SJCRH30 (cell line): ENCODE measurements at regions not wholly inside any gene's neighbourhood (a gene's known extent, or its start where the extent isn't known, plus 50 kb on each side); places are given as distances from the start of the nearest gene placed in this dataset.

ENCODE experiments used
- DNase-seq, 2 experiments: peaks; one replicate each; pipeline ENCODE4 v3.0.0-alpha.2; 2015 to 2020
- H3K27ac ChIP-seq: fragments of 250-450 bp; sonication (Bioruptor Pico); 2 replicates; pipeline ENCODE4 v1.5.1; 2020; ENCODE audit warnings: mild to moderate bottlenecking, moderate library complexity
- H3K27me3 ChIP-seq: fragments of 250-450 bp; sonication (Bioruptor Pico); 2 replicates; pipeline ENCODE4 v1.5.1; 2020; ENCODE audit warnings: mild to moderate bottlenecking, moderate library complexity
- H3K36me3 ChIP-seq: fragments of 250-450 bp; sonication (Bioruptor Pico); 2 replicates; pipeline ENCODE4 v1.5.1; 2020; ENCODE audit warnings: mild to moderate bottlenecking, moderate library complexity
- H3K4me1 ChIP-seq: fragments of 250-450 bp; sonication (Bioruptor Pico); 2 replicates; pipeline ENCODE4 v1.5.1; 2020; ENCODE audit warnings: mild to moderate bottlenecking, moderate library complexity
- H3K4me3 ChIP-seq: fragments of 250-450 bp; sonication (Bioruptor Pico); 2 replicates; pipeline ENCODE4 v1.5.1; 2020; ENCODE audit warnings: mild to moderate bottlenecking, moderate library complexity
- H3K9me3 ChIP-seq: fragments of 250-450 bp; sonication (Bioruptor Pico); replicated peaks from 2 replicates; pipeline ENCODE4 v1.5.1; 2020; ENCODE audit warnings: mild to moderate bottlenecking, moderate library complexity

DNA sequence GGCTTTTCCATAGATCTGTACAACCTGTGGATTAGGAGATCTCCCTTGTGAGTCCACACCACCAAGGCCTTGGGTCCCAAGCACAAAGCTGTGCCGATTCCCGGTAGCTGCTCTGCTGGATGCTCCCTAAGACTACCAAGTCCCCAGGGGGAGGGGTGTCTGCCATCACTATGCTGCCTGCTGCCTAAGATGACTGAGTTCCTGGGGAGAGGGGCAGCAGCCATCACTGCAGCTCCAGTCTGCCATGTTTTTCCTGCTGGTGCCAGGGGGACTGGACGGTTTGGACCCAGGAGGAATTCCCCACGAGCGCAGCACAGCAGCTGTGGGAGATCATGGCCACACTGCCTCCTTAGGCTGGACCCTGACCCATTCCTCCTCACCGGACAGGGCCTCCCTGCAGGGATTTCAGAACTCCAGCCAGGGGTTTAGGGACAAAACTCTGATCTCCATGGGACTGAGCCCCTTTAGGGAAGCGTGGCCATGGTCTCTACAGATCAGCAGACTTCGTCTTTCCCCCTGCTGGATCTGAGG is 1049.8 kb downstream of the SORCS1 start:
- DNase-seq, result no peak
- no peaks in the 10 kb centered on the region for H3K36me3 ChIP-seq
- no peak overlapping the region for H3K27ac ChIP-seq
- no peaks in the 10 kb centered on the region for H3K4me1 ChIP-seq
- H3K4me3 ChIP-seq, result no peak overlapping the region
- no peaks in the 10 kb centered on the region; the same call in 1 of the 2 replicates for H3K9me3 ChIP-seq
- no peaks in the 10 kb centered on the region for H3K27me3 ChIP-seq

DNA sequence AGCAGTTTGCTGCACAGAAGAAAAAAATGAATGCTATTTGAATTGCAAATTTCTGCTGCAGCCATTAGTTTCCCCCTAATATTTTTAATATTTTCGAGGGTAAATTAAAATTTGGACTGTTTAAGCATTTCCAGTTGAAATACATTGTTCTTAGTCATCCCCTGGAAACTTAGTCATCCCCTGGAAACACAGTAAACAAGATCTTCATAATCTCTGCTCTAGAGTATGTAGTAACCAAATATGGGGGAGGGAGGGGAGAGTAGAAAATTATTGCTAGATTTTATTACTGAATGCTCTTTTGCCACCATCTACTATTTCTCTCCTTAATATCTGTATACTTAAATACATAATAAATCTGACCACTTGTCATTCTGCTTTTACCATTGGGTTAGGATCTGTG is 1053.3 kb downstream of the SORCS1 start:
- no peaks in the 10 kb centered on the region for H3K36me3 ChIP-seq
- H3K4me1 ChIP-seq, result no peaks in the 10 kb centered on the region
- DNase-seq, result no peak
- no peak overlapping the region for H3K27ac ChIP-seq
- no peak overlapping the region for H3K4me3 ChIP-seq
- H3K27me3 ChIP-seq, result no peaks in the 10 kb centered on the region
- H3K9me3 ChIP-seq, result no peaks in the 10 kb centered on the region

DNA sequence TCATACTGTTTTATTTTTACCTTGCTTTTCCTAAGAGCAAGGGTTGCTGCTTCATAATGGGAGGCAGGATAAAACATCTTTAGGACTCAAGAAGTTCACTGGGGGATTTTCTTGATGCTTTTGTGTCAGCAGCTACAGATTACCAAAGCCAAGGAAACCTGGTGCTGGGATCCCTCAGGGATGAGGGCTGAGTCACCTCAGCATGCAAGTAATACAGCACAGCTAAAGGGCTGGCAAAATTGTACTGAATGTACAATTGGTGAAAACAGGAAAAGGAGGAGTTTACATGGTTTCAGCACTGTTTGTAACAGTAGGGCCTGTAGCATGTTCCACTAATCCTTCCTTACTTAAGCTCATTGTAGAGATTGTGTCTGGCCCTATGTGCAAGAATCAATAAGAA is 1056.8 kb downstream of the SORCS1 start:
- Histone ChIP-seq H3K36me3 (no peaks in the 10 kb centered on the region), H3K4me3 (no peak overlapping the region), H3K27me3 (no peaks in the 10 kb centered on the region), H3K4me1 (no peaks in the 10 kb centered on the region), H3K27ac (no peak overlapping the region), H3K9me3 (no peaks in the 10 kb centered on the region)
- no peak for DNase-seq

DNA sequence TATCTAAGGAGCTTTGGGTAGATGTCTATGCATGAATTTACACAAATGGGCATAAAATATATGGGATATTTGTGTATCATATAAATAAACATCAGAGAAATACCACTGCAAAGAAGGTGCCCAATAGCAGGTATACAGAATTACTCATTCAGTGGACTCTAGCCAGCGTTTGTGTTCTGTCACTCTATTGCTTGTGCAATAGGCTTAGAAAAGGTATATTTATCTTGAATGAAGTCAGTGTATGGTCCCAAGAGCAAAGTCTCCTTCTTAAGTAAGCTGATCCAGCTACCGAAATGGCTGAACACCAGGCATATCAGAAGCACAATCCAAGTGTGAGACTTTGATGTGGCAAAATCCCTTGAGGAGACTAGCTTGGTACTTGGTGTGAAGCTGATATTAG is 1058.4 kb downstream of the SORCS1 start:
- no peaks in the 10 kb centered on the region for H3K9me3 ChIP-seq
- no peaks in the 10 kb centered on the region for H3K27me3 ChIP-seq
- no peak overlapping the region for H3K27ac ChIP-seq
- no peaks in the 10 kb centered on the region for H3K4me1 ChIP-seq
- no peaks in the 10 kb centered on the region for H3K36me3 ChIP-seq
- no peak overlapping the region for H3K4me3 ChIP-seq
- DNase-seq, result no peak

DNA sequence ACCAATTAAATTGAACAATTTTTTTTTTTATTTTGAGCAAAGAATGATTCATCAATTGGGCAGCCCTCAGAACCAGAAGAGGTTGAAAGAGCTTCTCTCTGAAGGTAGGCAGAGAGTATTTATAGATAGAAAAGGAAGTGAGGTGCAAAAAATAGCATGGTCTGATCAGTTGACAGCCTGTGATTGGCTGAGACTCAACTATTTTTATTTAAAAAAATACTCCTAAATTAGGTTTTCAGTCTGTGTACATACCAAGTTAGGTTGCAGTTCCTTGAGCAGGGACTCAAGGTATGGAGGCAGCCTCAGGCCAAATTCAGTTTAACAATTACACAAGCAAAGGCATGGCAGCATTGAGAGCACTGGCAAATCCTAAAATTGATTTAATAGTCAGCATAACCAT is 1074.7 kb downstream of the SORCS1 start:
- H3K4me1 ChIP-seq, result no peaks in the 10 kb centered on the region
- no peaks in the 10 kb centered on the region for H3K9me3 ChIP-seq
- no peaks in the 10 kb centered on the region for H3K27me3 ChIP-seq
- H3K36me3 ChIP-seq, result no peaks in the 10 kb centered on the region
- no peak overlapping the region for H3K4me3 ChIP-seq
- no peak overlapping the region for H3K27ac ChIP-seq
- no peak for DNase-seq

DNA sequence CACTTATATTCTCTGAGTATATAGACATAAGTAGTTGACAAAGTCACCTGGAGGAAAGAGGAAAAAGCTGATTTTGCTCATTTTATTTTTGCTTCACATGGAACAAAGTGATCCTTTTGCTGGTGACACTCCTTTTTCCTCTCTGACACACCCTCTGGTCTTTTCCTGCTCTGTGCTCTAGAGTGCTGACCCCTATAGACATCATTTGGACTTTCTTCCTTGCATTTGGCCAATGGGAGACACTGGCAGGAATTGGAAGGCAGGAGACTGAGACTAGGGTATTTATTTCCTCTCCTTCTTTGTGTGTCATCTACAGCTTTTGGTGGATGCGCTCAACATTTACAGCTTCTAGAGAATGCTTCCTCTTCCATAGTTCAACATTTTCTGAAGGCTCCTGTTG is 1078.1 kb downstream of the SORCS1 start:
- Histone ChIP-seq H3K36me3 (no peaks in the 10 kb centered on the region), H3K27ac (no peak overlapping the region), H3K4me3 (no peak overlapping the region), H3K4me1 (no peaks in the 10 kb centered on the region), H3K27me3 (no peaks in the 10 kb centered on the region), H3K9me3 (no peaks in the 10 kb centered on the region)
- peak in 1 of 2 experiments; percentile 1 for DNase-seq

DNA sequence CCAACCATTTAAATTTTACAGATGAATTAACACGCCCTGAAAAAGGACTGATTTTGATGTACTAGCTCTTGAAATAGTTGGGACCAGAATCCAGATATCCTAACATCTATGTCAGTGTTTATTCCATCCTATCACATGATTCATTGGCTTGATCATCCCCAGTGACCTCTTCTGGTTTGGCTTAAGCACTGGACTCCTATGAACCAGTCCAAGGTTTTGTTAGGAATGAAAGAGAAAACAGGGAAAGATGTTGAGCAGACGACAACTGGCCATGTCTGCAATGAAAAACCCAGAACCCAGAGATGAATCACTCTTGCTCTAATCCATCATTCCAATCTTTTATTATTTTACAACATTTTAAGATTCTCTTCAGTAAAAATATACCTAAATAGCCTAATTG is 1080.9 kb downstream of the SORCS1 start:
- Histone ChIP-seq H3K27ac (no peak overlapping the region), H3K4me3 (no peak overlapping the region), H3K36me3 (no peaks in the 10 kb centered on the region), H3K27me3 (no peaks in the 10 kb centered on the region), H3K9me3 (no peaks in the 10 kb centered on the region), H3K4me1 (peaks cover 11% of the 10 kb centered on the region)
- no peak for DNase-seq

DNA sequence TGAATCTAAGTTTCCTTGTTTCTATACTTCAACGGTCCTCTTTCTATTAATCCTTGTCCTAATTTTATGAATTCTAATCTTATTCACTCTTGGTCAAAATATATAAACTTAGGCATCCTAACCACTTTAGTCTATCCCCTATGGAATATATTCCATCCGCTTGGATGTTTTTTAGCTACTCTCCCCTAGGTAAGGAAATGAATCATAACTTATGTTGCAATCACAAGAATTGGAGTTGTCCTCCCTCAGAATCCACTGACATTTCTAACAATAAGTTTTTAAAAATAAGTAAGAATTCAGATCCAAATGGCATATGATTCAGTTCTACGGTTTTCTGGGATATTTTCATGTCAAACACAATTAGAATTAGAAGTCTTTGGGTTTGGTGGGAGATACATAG is 1081.6 kb downstream of the SORCS1 start:
- Histone ChIP-seq H3K9me3 (no peaks in the 10 kb centered on the region), H3K4me1 (peaks cover 11% of the 10 kb centered on the region), H3K4me3 (no peak overlapping the region), H3K27me3 (peaks cover 3% of the 10 kb centered on the region; the same call in 1 of the 2 replicates), H3K36me3 (no peaks in the 10 kb centered on the region), H3K27ac (no peak overlapping the region)
- DNase-seq, result no peak

DNA sequence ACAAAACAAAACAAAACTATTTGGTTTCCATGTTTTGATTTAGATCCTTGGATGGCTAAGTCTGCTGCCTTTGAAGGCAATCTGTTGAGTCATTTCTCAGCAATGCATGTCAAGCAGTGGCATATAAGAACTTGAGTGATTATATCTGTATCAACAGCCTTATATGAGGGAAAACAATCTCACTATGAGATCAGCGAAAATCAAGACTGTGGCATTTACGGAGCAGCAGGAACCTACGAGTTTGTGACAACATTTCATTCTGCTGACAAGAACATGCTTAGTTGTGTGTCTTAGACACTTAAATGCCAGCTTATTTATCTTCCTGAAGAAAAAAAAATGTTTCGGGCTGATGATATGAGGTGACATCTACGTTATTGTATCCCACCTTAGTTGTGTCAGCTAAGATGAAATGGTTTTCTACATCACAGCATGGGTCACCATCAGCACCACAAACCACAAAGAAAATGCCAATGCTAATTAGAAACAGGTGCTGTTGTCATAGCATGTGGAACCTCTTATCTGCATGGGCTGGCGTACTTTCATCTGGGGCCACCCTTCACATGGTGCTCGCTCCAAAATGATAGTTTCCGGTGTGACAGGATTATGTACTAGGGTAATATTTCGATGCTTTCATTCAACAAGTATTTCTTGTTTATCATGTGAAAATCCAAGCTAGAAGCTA is 1085.5 kb downstream of the SORCS1 start:
- Histone ChIP-seq H3K27me3 (peaks cover 8% of the 10 kb centered on the region), H3K27ac (no peak overlapping the region), H3K4me1 (peaks cover 11% of the 10 kb centered on the region), H3K9me3 (no peaks in the 10 kb centered on the region), H3K36me3 (no peaks in the 10 kb centered on the region), H3K4me3 (no peak overlapping the region)
- DNase-seq, result peak; percentile 5 to 21

DNA sequence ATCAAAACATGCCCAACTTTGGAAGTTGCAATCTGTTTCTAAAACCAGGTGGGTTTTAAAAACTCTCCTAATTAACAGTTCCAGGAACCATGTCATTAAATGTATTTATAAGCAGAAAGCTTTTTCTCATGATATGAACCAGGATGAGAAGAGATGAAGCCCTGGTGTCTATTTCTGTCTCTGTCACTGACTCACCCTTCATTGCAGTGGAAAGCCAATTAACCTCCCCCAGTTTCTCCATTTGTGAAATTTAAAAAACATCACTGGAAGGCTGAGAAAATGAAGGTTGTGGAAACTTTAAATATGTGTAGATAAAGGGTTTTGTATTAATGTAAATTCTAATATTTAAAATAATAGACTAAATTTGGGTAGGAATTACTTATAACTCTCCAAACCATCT is 1088.0 kb downstream of the SORCS1 start:
- H3K4me3 ChIP-seq, result no peak overlapping the region
- peaks cover 8% of the 10 kb centered on the region for H3K27me3 ChIP-seq
- H3K9me3 ChIP-seq, result no peaks in the 10 kb centered on the region
- H3K36me3 ChIP-seq, result no peaks in the 10 kb centered on the region
- H3K27ac ChIP-seq, result no peak overlapping the region
- DNase-seq, result no peak
- peaks cover 11% of the 10 kb centered on the region for H3K4me1 ChIP-seq

DNA sequence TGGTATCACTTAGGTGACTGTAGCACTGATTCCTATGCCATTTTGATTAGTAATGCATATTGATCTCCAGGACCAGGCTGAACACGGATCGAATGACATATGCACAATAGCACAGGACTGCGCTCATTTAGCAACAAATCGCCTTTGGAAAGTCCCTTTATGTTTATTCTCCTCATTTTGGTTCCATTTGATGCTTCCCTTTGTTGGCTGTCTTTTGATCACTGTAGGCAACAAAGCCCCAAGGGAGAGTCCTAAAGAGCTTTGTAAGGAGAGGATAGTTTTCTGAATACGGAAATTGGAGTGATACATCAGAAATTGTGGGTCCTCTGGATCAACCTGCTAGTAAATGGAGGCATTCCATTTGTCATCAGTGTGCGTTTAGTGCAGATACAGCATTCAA is 1111.4 kb downstream of the SORCS1 start:
- Histone ChIP-seq H3K9me3 (no peaks in the 10 kb centered on the region), H3K4me1 (no peaks in the 10 kb centered on the region), H3K27ac (no peak overlapping the region), H3K4me3 (no peak overlapping the region), H3K27me3 (no peaks in the 10 kb centered on the region; the same call in 1 of the 2 replicates), H3K36me3 (no peaks in the 10 kb centered on the region)
- DNase-seq, result no peak

DNA sequence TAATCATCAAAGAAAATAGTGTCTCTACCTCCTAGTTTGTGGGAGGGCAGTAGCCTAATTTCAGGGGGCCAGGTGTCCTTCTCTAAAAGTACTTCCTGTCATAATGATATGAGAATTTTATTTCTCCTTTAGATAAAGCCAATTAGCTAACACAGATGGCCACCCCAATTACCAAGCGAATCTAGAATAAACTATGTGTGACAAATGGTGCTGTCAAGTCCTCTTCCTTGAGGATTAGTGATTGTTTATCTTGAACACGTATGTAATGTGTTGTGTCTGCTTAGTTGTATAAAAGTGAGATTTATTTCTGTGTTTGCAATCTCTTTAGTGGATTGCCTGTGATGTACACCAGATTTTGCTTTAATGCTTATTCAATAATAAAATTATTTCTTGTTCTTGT is 1120.0 kb downstream of the SORCS1 start:
- Histone ChIP-seq H3K36me3 (no peaks in the 10 kb centered on the region), H3K27ac (no peak overlapping the region), H3K27me3 (0 out of 2 replicates have a peak, but pooled peaks cover 3% of the 10 kb centered on the region)

DNA sequence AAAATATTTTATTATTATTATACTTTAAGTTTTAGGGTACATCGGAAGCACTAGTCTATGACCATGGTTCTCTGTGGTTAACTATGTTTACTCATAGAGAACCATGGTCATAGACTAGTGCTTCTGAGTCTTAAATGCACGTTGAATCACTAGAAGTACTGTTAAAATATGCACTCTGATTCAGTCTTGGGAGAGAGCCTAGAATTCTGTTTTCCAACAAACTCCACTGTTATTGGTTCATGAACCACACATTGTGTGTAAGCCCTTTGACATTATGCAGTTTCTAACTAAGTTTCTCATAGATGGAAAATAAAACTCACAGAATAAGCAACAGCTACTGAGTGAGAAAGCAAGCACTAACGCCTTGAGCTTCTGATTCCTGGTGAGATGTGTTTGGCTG is 1120.6 kb downstream of the SORCS1 start:
- Histone ChIP-seq H3K4me3 (no peak overlapping the region), H3K27me3 (0 out of 2 replicates have a peak, but pooled peaks cover 3% of the 10 kb centered on the region), H3K4me1 (no peaks in the 10 kb centered on the region), H3K9me3 (no peaks in the 10 kb centered on the region), H3K27ac (no peak overlapping the region), H3K36me3 (no peaks in the 10 kb centered on the region)
- DNase-seq, result no peak

More for the DNA sequence above, 1120.0 kb downstream of the SORCS1 start:
- Histone ChIP-seq H3K9me3 (no peaks in the 10 kb centered on the region), H3K4me3 (no peak overlapping the region), H3K4me1 (no peaks in the 10 kb centered on the region)
- DNase-seq, result no peak

DNA sequence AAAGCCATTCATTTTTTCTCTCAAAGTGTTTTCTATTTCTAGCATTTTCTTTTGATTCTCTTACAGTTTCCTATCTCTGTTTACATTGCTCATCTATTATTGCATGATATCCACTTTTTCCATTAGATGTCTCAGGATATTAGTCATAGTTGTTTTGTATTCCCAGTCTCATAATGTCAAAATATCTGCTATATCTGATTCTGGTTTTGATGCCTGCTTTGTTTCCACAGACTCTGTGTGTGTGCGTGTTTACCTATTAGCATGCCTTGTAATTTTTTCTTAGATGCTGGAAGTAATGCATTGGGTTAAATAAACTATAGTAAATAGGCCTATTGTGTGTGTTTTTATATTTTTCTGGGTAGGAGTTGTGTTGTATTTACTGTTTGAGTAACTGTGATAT is 1126.3 kb downstream of the SORCS1 start:
- Histone ChIP-seq H3K27me3 (0 out of 2 replicates have a peak, but pooled peaks cover 3% of the 10 kb centered on the region), H3K36me3 (no peaks in the 10 kb centered on the region), H3K9me3 (no peaks in the 10 kb centered on the region)

DNA sequence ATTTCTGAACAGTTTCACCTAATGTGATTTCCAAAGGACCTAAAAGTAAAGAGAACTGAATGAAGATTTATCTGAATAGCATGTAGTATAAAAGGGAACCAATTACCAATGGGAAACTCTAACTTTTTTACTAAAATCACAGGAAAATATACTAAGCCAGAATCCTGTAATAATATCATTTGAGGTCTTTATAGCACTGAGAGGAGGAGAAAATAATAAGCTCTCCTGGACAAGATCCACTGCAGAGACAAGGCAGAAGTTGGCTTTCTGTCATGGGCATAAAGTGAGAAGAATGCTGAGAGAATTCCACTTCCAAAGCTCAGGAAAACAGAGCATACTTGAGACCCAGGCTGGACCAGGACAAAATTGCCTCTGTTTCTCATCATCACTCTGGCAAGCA is 1131.4 kb downstream of the SORCS1 start:
- DNase-seq, result no peak
- Histone ChIP-seq H3K9me3 (no peaks in the 10 kb centered on the region), H3K27me3 (no peaks in the 10 kb centered on the region), H3K36me3 (no peaks in the 10 kb centered on the region), H3K4me1 (no peaks in the 10 kb centered on the region), H3K27ac (no peak overlapping the region), H3K4me3 (no peak overlapping the region)

More for the DNA sequence above, 1126.3 kb downstream of the SORCS1 start:
- Histone ChIP-seq H3K27ac (no peak overlapping the region), H3K4me3 (no peak overlapping the region), H3K4me1 (no peaks in the 10 kb centered on the region)
- no peak for DNase-seq

DNA sequence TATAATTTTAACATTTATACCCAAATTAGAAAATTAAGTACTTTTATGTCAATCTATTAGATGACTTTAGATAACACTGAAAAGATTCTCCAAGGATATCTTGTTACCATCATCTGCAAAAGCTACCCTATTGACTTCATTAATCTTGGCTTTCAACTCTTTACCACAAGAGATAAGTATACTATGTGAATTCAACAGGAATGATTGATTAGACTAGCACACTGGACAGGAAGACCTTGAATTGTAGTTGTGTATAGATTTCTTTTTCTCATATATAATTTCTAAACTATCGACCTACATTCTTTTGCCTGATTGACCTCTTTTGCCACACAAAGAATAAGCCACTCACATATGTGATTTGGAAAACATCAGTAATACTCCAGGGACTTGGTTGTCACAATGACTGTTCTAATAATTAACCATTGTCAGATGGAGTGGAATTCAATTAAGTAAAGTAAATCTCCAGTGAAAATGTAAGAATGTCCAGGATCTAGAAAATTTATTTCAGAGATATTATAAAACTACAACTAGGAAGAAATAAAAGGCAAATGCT is 1132.0 kb downstream of the SORCS1 start:
- Histone ChIP-seq H3K27me3 (no peaks in the 10 kb centered on the region), H3K4me3 (no peak overlapping the region), H3K27ac (no peak overlapping the region), H3K36me3 (no peaks in the 10 kb centered on the region), H3K4me1 (no peaks in the 10 kb centered on the region), H3K9me3 (no peaks in the 10 kb centered on the region)
- no peak for DNase-seq
